ENCODE measurements at regions not wholly inside any gene's neighbourhood (a gene's known extent, or its start where the extent isn't known, plus 50 kb on each side); places are given as distances from the start of the nearest gene placed in this dataset.

GRCh38 chr13:65032825-65033224 is 2197.3 kb downstream of the PCDH9 start (continued):
- TF ChIP-seq, protein P1, sequence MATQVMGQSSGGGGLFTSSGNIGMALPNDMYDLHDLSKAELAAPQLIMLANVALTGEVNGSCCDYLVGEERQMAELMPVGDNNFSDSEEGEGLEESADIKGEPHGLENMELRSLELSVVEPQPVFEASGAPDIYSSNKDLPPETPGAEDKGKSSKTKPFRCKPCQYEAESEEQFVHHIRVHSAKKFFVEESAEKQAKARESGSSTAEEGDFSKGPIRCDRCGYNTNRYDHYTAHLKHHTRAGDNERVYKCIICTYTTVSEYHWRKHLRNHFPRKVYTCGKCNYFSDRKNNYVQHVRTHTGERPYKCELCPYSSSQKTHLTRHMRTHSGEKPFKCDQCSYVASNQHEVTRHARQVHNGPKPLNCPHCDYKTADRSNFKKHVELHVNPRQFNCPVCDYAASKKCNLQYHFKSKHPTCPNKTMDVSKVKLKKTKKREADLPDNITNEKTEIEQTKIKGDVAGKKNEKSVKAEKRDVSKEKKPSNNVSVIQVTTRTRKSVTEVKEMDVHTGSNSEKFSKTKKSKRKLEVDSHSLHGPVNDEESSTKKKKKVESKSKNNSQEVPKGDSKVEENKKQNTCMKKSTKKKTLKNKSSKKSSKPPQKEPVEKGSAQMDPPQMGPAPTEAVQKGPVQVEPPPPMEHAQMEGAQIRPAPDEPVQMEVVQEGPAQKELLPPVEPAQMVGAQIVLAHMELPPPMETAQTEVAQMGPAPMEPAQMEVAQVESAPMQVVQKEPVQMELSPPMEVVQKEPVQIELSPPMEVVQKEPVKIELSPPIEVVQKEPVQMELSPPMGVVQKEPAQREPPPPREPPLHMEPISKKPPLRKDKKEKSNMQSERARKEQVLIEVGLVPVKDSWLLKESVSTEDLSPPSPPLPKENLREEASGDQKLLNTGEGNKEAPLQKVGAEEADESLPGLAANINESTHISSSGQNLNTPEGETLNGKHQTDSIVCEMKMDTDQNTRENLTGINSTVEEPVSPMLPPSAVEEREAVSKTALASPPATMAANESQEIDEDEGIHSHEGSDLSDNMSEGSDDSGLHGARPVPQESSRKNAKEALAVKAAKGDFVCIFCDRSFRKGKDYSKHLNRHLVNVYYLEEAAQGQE (IDR thresholded peaks at IDR 0.05; ENCODE audit: unreplicated experiment): no peak
- TF ChIP-seq CREB1 (CRISPR knock-in tag; IDR thresholded peaks at IDR 0.05; ENCODE audit: low read depth) (no peak), EZH2phosphoT487 (IDR thresholded peaks at IDR 0.05; ENCODE audit: unreplicated experiment) (no peak), POLR2AphosphoS5 (IDR thresholded peaks at IDR 0.05; ENCODE audit: low read depth) (no peak), NANOG (IDR thresholded peaks at IDR 0.05; ENCODE audit: borderline replicate concordance) (no peak)

- peaks cover 6% of the 10 kb centered on the region; the same call in 1 of the 2 replicates for H3K9me2 ChIP-seq (ENCODE audit: insufficient read depth)
- H2AFZ ChIP-seq: no peak overlapping the region
- ATAC-seq (no peak), DNase-seq (ENCODE audit: low spot score) (no peak)
- Mint-ChIP-seq H3K9me3 (peaks cover 3% of the 10 kb centered on the region; the same call in 2 of the 3 replicates), H3K36me3 (ENCODE audit: low read depth) (peaks cover 6% of the 10 kb centered on the region; the same call in 2 of the 3 replicates), H3K27ac (no peak overlapping the region), H3K27me3 (ENCODE audit: insufficient read depth, low read depth, poor library complexity) (no peaks in the 10 kb centered on the region), H3K4me1 (peaks cover 6% of the 10 kb centered on the region; the same call in 1 of the 3 replicates), H3K4me3 (no peak overlapping the region)
- H3K27me3 ChIP-seq (ENCODE audit: insufficient read depth): no peaks in the 10 kb centered on the region
- H3F3A ChIP-seq (replicated peaks; ENCODE audit: low read depth): no peaks in the 10 kb centered on the region
- TF ChIP-seq EZH2phosphoT487 (IDR thresholded peaks at IDR 0.05; ENCODE audit: unreplicated experiment) (no peak), STAT1 (IDR thresholded peaks at IDR 0.05; ENCODE audit: unreplicated experiment) (no peak), JUNB (IDR thresholded peaks at IDR 0.05; ENCODE audit: unreplicated experiment) (no peak), POLR2AphosphoS5 (IDR thresholded peaks at IDR 0.05; ENCODE audit: low read depth) (no peak), ZNF114 (CRISPR knock-in tag; IDR thresholded peaks at IDR 0.05) (no peak), EZH2 (IDR thresholded peaks at IDR 0.05; ENCODE audit: low read depth, unreplicated experiment) (no peak), CREB1 (CRISPR knock-in tag; IDR thresholded peaks at IDR 0.05; ENCODE audit: low read depth) (no peak), ZNF331 (CRISPR knock-in tag; IDR thresholded peaks at IDR 0.05; ENCODE audit: low read depth) (no peak)
- TF ChIP-seq, protein P1 (IDR thresholded peaks at IDR 0.05; ENCODE audit: unreplicated experiment): no peak
- no peaks in the 10 kb centered on the region for H3K4me1 ChIP-seq (ENCODE audit: insufficient read depth)
- H3K36me3 ChIP-seq (ENCODE audit: insufficient read depth): no peaks in the 10 kb centered on the region
- no peak overlapping the region for H3K4me3 ChIP-seq
- H3K27ac ChIP-seq (ENCODE audit: low read depth): no peak overlapping the region
- H4K20me1 ChIP-seq (replicated peaks; ENCODE audit: insufficient read depth): no peaks in the 10 kb centered on the region
- H3K79me2 ChIP-seq (replicated peaks; ENCODE audit: insufficient read depth): no peaks in the 10 kb centered on the region
- no peak overlapping the region for H3K4me2 ChIP-seq
Measured at GRCh38 chr13:65028101-65028500, 2202.0 kb downstream of the PCDH9 start.

Data from GM23338 (cell line).